ENCODE measurements at regions not wholly inside any gene's neighbourhood (a gene's known extent, or its start where the extent isn't known, plus 50 kb on each side); places are given as distances from the start of the nearest gene placed in this dataset.

GRCh38 chr6:133630651-133631050 is 258.3 kb upstream of the TCF21 start:
- Mint-ChIP-seq H3K4me1 (ENCODE audit: unreplicated experiment) (no peaks in the 10 kb centered on the region), H3K27me3 (no peaks in the 10 kb centered on the region), H3K36me3 (no peaks in the 10 kb centered on the region), H3K4me3 (no peak overlapping the region), H3K9me3 (no peaks in the 10 kb centered on the region), H3K27ac (no peak overlapping the region)
- DNase-seq (ENCODE audit: extremely low spot score, unreplicated experiment) = no peak
- no peak for TF ChIP-seq CTCF (conservative IDR thresholded peaks at IDR 0.05)

GRCh38 chr6:133631421-133631820 is 257.5 kb upstream of the TCF21 start:
- no peak for DNase-seq (ENCODE audit: extremely low spot score, unreplicated experiment)
- TF ChIP-seq CTCF (conservative IDR thresholded peaks at IDR 0.05) = no peak
- H3K36me3 Mint-ChIP-seq = no peaks in the 10 kb centered on the region
- no peak overlapping the region for H3K4me3 Mint-ChIP-seq
- H3K4me1 Mint-ChIP-seq (ENCODE audit: unreplicated experiment) = no peaks in the 10 kb centered on the region
- H3K27ac Mint-ChIP-seq = no peak overlapping the region
- no peaks in the 10 kb centered on the region for H3K27me3 Mint-ChIP-seq
- no peaks in the 10 kb centered on the region for H3K9me3 Mint-ChIP-seq

GRCh38 chr6:133632206-133632605 is 256.7 kb upstream of the TCF21 start:
- Mint-ChIP-seq H3K27me3 (no peaks in the 10 kb centered on the region), H3K36me3 (no peaks in the 10 kb centered on the region), H3K27ac (no peak overlapping the region), H3K9me3 (no peaks in the 10 kb centered on the region), H3K4me3 (no peak overlapping the region), H3K4me1 (ENCODE audit: unreplicated experiment) (no peaks in the 10 kb centered on the region)
- TF ChIP-seq CTCF (conservative IDR thresholded peaks at IDR 0.05) = no peak
- DNase-seq (ENCODE audit: extremely low spot score, unreplicated experiment) = no peak

GRCh38 chr6:133632906-133633305 is 256.0 kb upstream of the TCF21 start:
- DNase-seq (ENCODE audit: extremely low spot score, unreplicated experiment) = no peak
- H3K36me3 Mint-ChIP-seq = no peaks in the 10 kb centered on the region
- no peaks in the 10 kb centered on the region for H3K4me1 Mint-ChIP-seq (ENCODE audit: unreplicated experiment)
- no peaks in the 10 kb centered on the region for H3K27me3 Mint-ChIP-seq
- H3K27ac Mint-ChIP-seq = no peak overlapping the region
- no peaks in the 10 kb centered on the region for H3K9me3 Mint-ChIP-seq
- no peak overlapping the region for H3K4me3 Mint-ChIP-seq
- no peak for TF ChIP-seq CTCF (conservative IDR thresholded peaks at IDR 0.05)

- no peak overlapping the region for H3K27ac Mint-ChIP-seq
- H3K4me1 Mint-ChIP-seq (ENCODE audit: unreplicated experiment) = no peaks in the 10 kb centered on the region
- no peaks in the 10 kb centered on the region for H3K27me3 Mint-ChIP-seq
- no peaks in the 10 kb centered on the region for H3K36me3 Mint-ChIP-seq
- no peaks in the 10 kb centered on the region for H3K9me3 Mint-ChIP-seq
- DNase-seq (ENCODE audit: extremely low spot score, unreplicated experiment) = no peak
- H3K4me3 Mint-ChIP-seq = no peak overlapping the region
- TF ChIP-seq CTCF (conservative IDR thresholded peaks at IDR 0.05) = no peak
Measured at GRCh38 chr6:133634474-133634873, 254.4 kb upstream of the TCF21 start.

- Mint-ChIP-seq H3K9me3 (no peaks in the 10 kb centered on the region), H3K4me1 (ENCODE audit: unreplicated experiment) (no peaks in the 10 kb centered on the region), H3K36me3 (no peaks in the 10 kb centered on the region), H3K27ac (no peak overlapping the region), H3K27me3 (no peaks in the 10 kb centered on the region), H3K4me3 (no peak overlapping the region)
- DNase-seq (ENCODE audit: extremely low spot score, unreplicated experiment) = no peak
- TF ChIP-seq CTCF (conservative IDR thresholded peaks at IDR 0.05) = no peak
Measured at GRCh38 chr6:133635447-133635846, 253.5 kb upstream of the TCF21 start.
